Activated naive CD4-positive, alpha-beta T cell treated with anti-CD3 and anti-CD28 coated beads for 36 hours (primary cell): ENCODE measurements at regions not wholly inside any gene's neighbourhood (a gene's known extent, or its start where the extent isn't known, plus 50 kb on each side); places are given as distances from the start of the nearest gene placed in this dataset.
"Not testable (repeated sequence)": the region's sequence is repeated elsewhere in the genome, so short reads cannot be mapped to it uniquely, and the experiment has no call there.

ENCODE experiments used
- CTCF ChIA-PET: fragments of 350-600 bp; sonication (Branson Sonifier 250); formaldehyde crosslinking; loops from one replicate; lab custom pipeline; 2021; ENCODE audit warnings: antibody characterized with exemption; lab: Charles Lee
- DNase-seq: peaks from one replicate; pipeline ENCODE4 v3.0.0-alpha.2; 2020
- H3K27ac Mint-ChIP-seq: one replicate; pipeline ENCODE4 v1.8.0; 2021; ENCODE audit warnings: mild to moderate bottlenecking, mixed read lengths
- H3K27me3 Mint-ChIP-seq: one replicate; pipeline ENCODE4 v1.8.0; 2021; ENCODE audit warnings: low read depth, mixed read lengths
- H3K36me3 Mint-ChIP-seq: one replicate; pipeline ENCODE4 v1.8.0; 2021; ENCODE audit warnings: low read depth, mixed read lengths
- H3K4me1 Mint-ChIP-seq: one replicate; pipeline ENCODE4 v1.8.0; 2021; ENCODE audit warnings: low read depth, mixed read lengths
- H3K4me3 Mint-ChIP-seq: one replicate; pipeline ENCODE4 v1.8.0; 2021; ENCODE audit warnings: mild to moderate bottlenecking, moderate library complexity, mixed read lengths
- H3K9me3 Mint-ChIP-seq: one replicate; pipeline ENCODE4 v1.8.0; 2021; ENCODE audit warnings: mixed read lengths
- intact Hi-C: fragments of 100-400 bp; cut with micrococcal nuclease; formaldehyde crosslinking; loops from one replicate; pipeline ENCODE4 v1.15.1; 2023

DNA sequence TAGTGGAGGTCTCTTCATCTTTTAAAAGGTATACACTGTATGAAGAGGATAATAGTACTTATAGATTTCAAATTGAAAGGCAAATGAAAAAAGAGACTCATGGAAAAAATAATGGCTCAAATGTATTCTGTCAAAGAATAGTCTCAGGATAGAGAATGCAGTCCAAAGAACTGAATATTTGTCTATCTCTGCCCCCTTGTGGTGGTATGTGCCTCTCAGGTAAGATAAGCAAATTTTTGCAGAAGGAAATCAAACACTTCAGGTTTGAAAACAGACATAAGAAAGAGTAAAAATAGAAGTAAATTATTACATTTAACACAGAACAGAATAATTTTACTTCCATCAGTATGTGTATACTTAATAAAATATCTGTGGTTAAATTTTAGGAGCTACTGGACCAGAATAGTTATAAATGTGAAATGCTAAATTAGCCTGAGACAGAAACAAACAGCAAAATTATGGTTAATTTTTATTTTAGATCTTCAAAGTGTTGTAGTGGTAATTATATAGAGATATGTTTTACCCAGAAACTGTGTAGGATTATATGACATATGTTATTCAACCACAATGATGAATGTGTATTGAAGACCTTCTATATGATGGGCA is 164.4 kb upstream of the PALMD start:
- CTCF ChIA-PET: interaction anchor here (0.6 to 4.6 kb wide), 12 partner anchors 13 to 1896 kb away, joined by 3 to 46 read pairs (median 3); no protein-coding TSS in a partner anchor
- Mint-ChIP-seq H3K27me3 (peaks cover 21% of the 10 kb centered on the region), H3K27ac (no peak overlapping the region), H3K4me3 (no peak overlapping the region), H3K4me1 (no peaks in the 10 kb centered on the region), H3K9me3 (no peaks in the 10 kb centered on the region), H3K36me3 (no peaks in the 10 kb centered on the region)
- DNase-seq: peak; percentile 57
- intact Hi-C loops: loop anchor here (1.0 kb wide), 4 partner anchors 226 to 732 kb away; no protein-coding TSS in a partner anchor

- H3K36me3 Mint-ChIP-seq: no peaks in the 10 kb centered on the region
- H3K4me3 Mint-ChIP-seq: no peak overlapping the region
Observed at GRCh38 chr1:99482286-99482685, 163.6 kb upstream of the PALMD start.

GRCh38 chr1:99482750-99483149 is 163.2 kb upstream of the PALMD start:
- Mint-ChIP-seq H3K9me3 (no peaks in the 10 kb centered on the region), H3K27me3 (peaks cover 18% of the 10 kb centered on the region)
- CTCF ChIA-PET: interaction anchor here (0.6 to 4.6 kb wide), 4 partner anchors 222 to 733 kb away, joined by 3 to 46 read pairs (median 20); no protein-coding TSS in a partner anchor

More at GRCh38 chr1:99482286-99482685, 163.6 kb upstream of the PALMD start:
- H3K27ac Mint-ChIP-seq: no peak overlapping the region
- DNase-seq: no peak
- no peaks in the 10 kb centered on the region for H3K4me1 Mint-ChIP-seq
- CTCF ChIA-PET: interaction anchor here (0.6 to 4.6 kb wide), 9 partner anchors 13 to 732 kb away, joined by 3 to 46 read pairs (median 3); no protein-coding TSS in a partner anchor
- intact Hi-C loops: no loop called here
- peaks cover 21% of the 10 kb centered on the region for H3K27me3 Mint-ChIP-seq
- no peaks in the 10 kb centered on the region for H3K9me3 Mint-ChIP-seq

GRCh38 chr1:99490031-99490430 is 155.9 kb upstream of the PALMD start:
- no peak overlapping the region for H3K4me3 Mint-ChIP-seq
- DNase-seq: no peak
- H3K27me3 Mint-ChIP-seq: peaks cover 16% of the 10 kb centered on the region
- H3K4me1 Mint-ChIP-seq: no peaks in the 10 kb centered on the region
- CTCF ChIA-PET: no interaction called here
- intact Hi-C loops: no loop called here
- no peak overlapping the region for H3K27ac Mint-ChIP-seq
- H3K36me3 Mint-ChIP-seq: no peaks in the 10 kb centered on the region
- H3K9me3 Mint-ChIP-seq: no peaks in the 10 kb centered on the region

More at GRCh38 chr1:99482750-99483149, 163.2 kb upstream of the PALMD start:
- Mint-ChIP-seq H3K27ac (no peak overlapping the region), H3K4me3 (no peak overlapping the region), H3K36me3 (no peaks in the 10 kb centered on the region), H3K4me1 (no peaks in the 10 kb centered on the region)
- intact Hi-C loops: no loop called here
- no peak for DNase-seq

GRCh38 chr1:99496067-99496466 is 149.8 kb upstream of the PALMD start:
- Mint-ChIP-seq H3K9me3 (no peaks in the 10 kb centered on the region), H3K4me1 (no peaks in the 10 kb centered on the region), H3K4me3 (no peak overlapping the region), H3K36me3 (no peaks in the 10 kb centered on the region), H3K27ac (no peak overlapping the region), H3K27me3 (peaks cover 2% of the 10 kb centered on the region)
- intact Hi-C loops: no loop called here
- DNase-seq: no peak
- CTCF ChIA-PET: no interaction called here

GRCh38 chr1:99497690-99498089 is 148.2 kb upstream of the PALMD start:
- Mint-ChIP-seq H3K4me1 (no peaks in the 10 kb centered on the region), H3K27me3 (no peaks in the 10 kb centered on the region), H3K27ac (no peak overlapping the region), H3K4me3 (no peak overlapping the region), H3K9me3 (no peaks in the 10 kb centered on the region), H3K36me3 (no peaks in the 10 kb centered on the region)
- intact Hi-C loops: no loop called here
- CTCF ChIA-PET: interaction anchor here (0.9 kb wide), 1 partner anchor 282 kb away, joined by 4 read pairs; no protein-coding TSS in a partner anchor
- no peak for DNase-seq

DNA sequence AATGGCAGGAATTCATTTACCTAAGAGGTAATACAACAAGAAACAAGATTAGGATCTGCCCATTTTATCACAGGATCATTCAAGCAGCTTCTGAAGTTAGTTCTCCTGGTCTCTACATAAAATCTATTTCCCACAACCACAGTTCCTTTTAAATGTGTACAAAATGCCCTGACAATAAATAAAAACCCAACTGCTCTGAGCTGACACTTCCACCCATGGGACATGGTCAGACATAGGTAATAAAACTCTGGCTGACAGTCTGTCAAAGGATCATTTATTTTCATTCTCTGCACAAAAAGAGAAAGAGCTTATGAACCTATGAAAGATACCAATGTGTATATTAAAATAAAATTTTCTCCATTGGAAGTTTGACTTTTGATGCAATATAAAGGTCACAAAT is 145.4 kb upstream of the PALMD start:
- Mint-ChIP-seq H3K36me3 (no peaks in the 10 kb centered on the region), H3K9me3 (no peaks in the 10 kb centered on the region), H3K27ac (no peak overlapping the region), H3K4me1 (no peaks in the 10 kb centered on the region), H3K27me3 (no peaks in the 10 kb centered on the region), H3K4me3 (no peak overlapping the region)
- intact Hi-C loops: no loop called here
- CTCF ChIA-PET: no interaction called here
- DNase-seq: no peak

DNA sequence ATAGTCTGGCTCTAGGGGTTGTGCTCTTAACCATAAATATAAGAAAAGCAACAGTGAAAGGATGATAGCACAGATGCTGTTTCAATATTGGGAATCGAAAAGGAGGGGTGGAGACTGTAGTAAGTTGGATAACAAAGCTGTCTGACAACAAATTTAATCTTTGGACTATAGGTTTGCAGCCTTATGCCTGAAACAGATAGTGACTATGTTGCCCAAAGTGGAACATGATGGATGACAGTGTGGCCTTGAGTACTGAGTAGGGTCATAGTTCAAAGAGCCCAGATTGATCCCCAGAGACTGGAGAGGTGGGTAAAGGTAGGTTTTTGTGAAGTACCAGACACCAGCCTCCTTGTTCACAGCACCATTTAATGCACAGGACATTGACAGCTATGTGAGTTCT is 144.0 kb upstream of the PALMD start:
- CTCF ChIA-PET: no interaction called here
- no peak for DNase-seq
- H3K4me1 Mint-ChIP-seq: no peaks in the 10 kb centered on the region
- intact Hi-C loops: no loop called here
- no peak overlapping the region for H3K27ac Mint-ChIP-seq
- H3K4me3 Mint-ChIP-seq: no peak overlapping the region
- no peaks in the 10 kb centered on the region for H3K27me3 Mint-ChIP-seq
- no peaks in the 10 kb centered on the region for H3K9me3 Mint-ChIP-seq
- no peaks in the 10 kb centered on the region for H3K36me3 Mint-ChIP-seq

GRCh38 chr1:99502400-99502799 is 143.5 kb upstream of the PALMD start:
- no peaks in the 10 kb centered on the region for H3K9me3 Mint-ChIP-seq
- H3K4me3 Mint-ChIP-seq: no peak overlapping the region
- H3K27me3 Mint-ChIP-seq: no peaks in the 10 kb centered on the region
- H3K27ac Mint-ChIP-seq: no peak overlapping the region
- CTCF ChIA-PET: no interaction called here
- no peak for DNase-seq
- H3K36me3 Mint-ChIP-seq: no peaks in the 10 kb centered on the region
- no peaks in the 10 kb centered on the region for H3K4me1 Mint-ChIP-seq
- intact Hi-C loops: no loop called here

DNA sequence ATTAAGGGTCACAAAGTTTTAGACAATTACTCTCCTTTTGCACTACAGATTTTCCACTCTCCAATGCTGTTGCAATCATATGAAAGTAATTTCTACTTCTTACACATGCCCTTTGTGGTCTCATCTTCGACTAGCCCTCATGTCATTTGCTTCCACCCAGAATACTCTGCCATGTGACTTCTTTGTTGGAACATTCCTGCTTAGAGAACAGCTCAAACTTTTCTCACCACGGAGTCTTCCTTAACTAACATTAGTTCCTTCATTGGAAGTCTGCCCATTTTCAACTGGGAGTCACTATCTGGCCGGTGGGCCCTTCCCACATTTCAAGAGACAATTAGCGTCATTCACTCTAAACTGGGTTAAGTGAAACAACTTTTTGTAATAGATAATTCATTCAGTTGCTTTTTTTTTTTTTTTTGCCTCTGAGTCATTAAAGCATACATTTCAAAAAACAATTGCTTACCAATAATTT is 142.6 kb upstream of the PALMD start:
- CTCF ChIA-PET: no interaction called here
- DNase-seq: no peak

GRCh38 chr1:99504287-99504686 is 141.6 kb upstream of the PALMD start:
- CTCF ChIA-PET: no interaction called here
- no peaks in the 10 kb centered on the region for H3K36me3 Mint-ChIP-seq
- peaks cover 3% of the 10 kb centered on the region for H3K9me3 Mint-ChIP-seq
- H3K27me3 Mint-ChIP-seq: no peaks in the 10 kb centered on the region
- no peak overlapping the region for H3K27ac Mint-ChIP-seq
- no peak for DNase-seq
- no peaks in the 10 kb centered on the region for H3K4me1 Mint-ChIP-seq
- no peak overlapping the region for H3K4me3 Mint-ChIP-seq
- intact Hi-C loops: no loop called here

More for the DNA sequence above, 142.6 kb upstream of the PALMD start:
- H3K4me1 Mint-ChIP-seq: no peaks in the 10 kb centered on the region
- H3K9me3 Mint-ChIP-seq: peaks cover 3% of the 10 kb centered on the region
- no peak overlapping the region for H3K27ac Mint-ChIP-seq
- intact Hi-C loops: no loop called here
- H3K4me3 Mint-ChIP-seq: no peak overlapping the region
- no peaks in the 10 kb centered on the region for H3K27me3 Mint-ChIP-seq
- H3K36me3 Mint-ChIP-seq: no peaks in the 10 kb centered on the region

- Mint-ChIP-seq H3K27me3 (no peaks in the 10 kb centered on the region), H3K4me3 (no peak overlapping the region), H3K36me3 (no peaks in the 10 kb centered on the region), H3K9me3 (peaks cover 3% of the 10 kb centered on the region), H3K27ac (no peak overlapping the region), H3K4me1 (no peaks in the 10 kb centered on the region)
- no peak for DNase-seq
- CTCF ChIA-PET: interaction anchor here (0.7 kb wide), 2 partner anchors 244 to 957 kb away, joined by 4 to 7 read pairs; no protein-coding TSS in a partner anchor
- intact Hi-C loops: no loop called here
Observed at GRCh38 chr1:99506631-99507030, 139.3 kb upstream of the PALMD start.

DNA sequence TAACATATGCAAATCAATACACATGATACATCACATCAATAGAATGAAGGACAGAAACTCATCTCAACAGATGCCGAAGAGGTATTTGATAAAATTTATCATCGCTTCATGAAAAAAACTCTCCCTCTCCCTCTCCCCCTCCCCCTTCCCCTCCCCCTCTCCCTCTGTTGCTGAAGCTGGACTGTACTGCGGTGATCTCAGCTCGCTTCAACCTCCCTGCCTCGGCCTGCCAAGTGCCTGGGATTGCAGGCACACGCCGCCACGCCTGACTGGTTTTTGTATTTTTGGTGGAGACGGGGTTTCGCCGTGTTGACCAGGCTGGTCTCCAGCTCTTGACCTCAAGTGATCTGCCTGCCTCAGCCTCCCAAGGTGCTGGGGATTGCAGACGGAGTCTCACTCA is 138.5 kb upstream of the PALMD start:
- DNase-seq, CTCF ChIA-PET, H3K4me1 Mint-ChIP-seq, H3K4me3 Mint-ChIP-seq, H3K9me3 Mint-ChIP-seq, H3K27me3 Mint-ChIP-seq, H3K36me3 Mint-ChIP-seq, H3K27ac Mint-ChIP-seq, intact Hi-C loops: not testable (repeated sequence)
